K562 (cell line): ENCODE measurements at regions not wholly inside any gene's neighbourhood (a gene's known extent, or its start where the extent isn't known, plus 50 kb on each side); places are given as distances from the start of the nearest gene placed in this dataset.

ENCODE experiments used
- ATAC-seq: fragments of 200-7000 bp; cut with Tn5 transposase; 3 replicates; pipeline ENCODE4 v1.9.1; 2020; ENCODE audit warnings: moderate library complexity
- BruUV-seq: library from RNA; stranded (reverse); fragments of 400-500 nt; replicated peaks from 2 replicates; lab custom pipeline; 2021; lab: Mats Ljungman, UMichigan
- CTCF ChIA-PET: fragments of 300-600 bp; formaldehyde crosslinking; extraction: SDS; loops from one replicate; lab custom pipeline; 2021; ENCODE audit warnings: low intra/inter-chr PET ratio; lab: Yijun Ruan, JAX
- POLR2A ChIA-PET: fragments of 300-600, 350-650 bp; sonication (Branson Sonifier 250); formaldehyde crosslinking; extraction: SDS; loops from one replicate; lab custom pipeline; 2021; ENCODE audit warnings: antibody characterized with exemption, inconsistent platforms; lab: Yijun Ruan, JAX
- DNase-seq, 4 experiments: peaks; one replicate each; pipeline versions ENCODE4 v3.0.0 to v3.0.0-alpha.2; 2011 to 2018; ENCODE audit warnings: low spot score in 3 of 4, mixed read lengths in 3 of 4; ENCODE audit errors: extremely low read depth in 1 of 4
- FAIRE-seq: peaks from 2 replicates; lab custom pipeline; 2011; peaks lifted over from hg19 to GRCh38; lab: Jason Lieb, UNC
- H2AFZ ChIP-seq: 2 replicates; pipeline ENCODE4 v1.6.0; 2011; ENCODE audit warnings: low read depth, low read length, control low read depth, inconsistent platforms
- H3K27ac ChIP-seq: fragments of 200-600 bp; 3 replicates; pipeline ENCODE4 v1.8.0; 2011; ENCODE audit warnings: low read depth, mild to moderate bottlenecking, control low read depth, inconsistent platforms, low read length, moderate library complexity, mixed read lengths; ENCODE audit errors: extremely low read depth
- H3K27me3 ChIP-seq, 2 experiments: fragments of 300-600 bp in 1 of 2; 2 replicates in 1 of 2; 3 replicates in 1 of 2; pipeline versions ENCODE4 v1.6.0 to v1.8.0; 2011; ENCODE audit warnings: inconsistent platforms in 2 of 2, low read length in 2 of 2, mild to moderate bottlenecking in 1 of 2, mixed read lengths in 1 of 2, moderate library complexity in 1 of 2; ENCODE audit not compliant: control insufficient read depth in 2 of 2, insufficient read depth in 2 of 2
- H3K36me3 ChIP-seq: fragments of 300-600 bp; 3 replicates; pipeline ENCODE4 v1.8.0; 2011; ENCODE audit warnings: mild to moderate bottlenecking, low read length, inconsistent platforms; ENCODE audit not compliant: control insufficient read depth, insufficient read depth
- H3K4me1 ChIP-seq, 2 experiments: fragments of 200-600 bp in 1 of 2; replicated peaks in 1 of 2; 2 replicates in 1 of 2; 3 replicates in 1 of 2; pipeline versions ENCODE4 v1.5.1 to v1.8.0; 2011; ENCODE audit warnings: inconsistent platforms in 2 of 2, low read length in 2 of 2, mild to moderate bottlenecking in 1 of 2, mixed read lengths in 1 of 2, moderate library complexity in 1 of 2; ENCODE audit not compliant: control insufficient read depth in 2 of 2, insufficient read depth in 2 of 2
- H3K4me2 ChIP-seq: 2 replicates; pipeline ENCODE4 v1.6.1; 2011; ENCODE audit warnings: low read length, control low read depth, inconsistent platforms, mixed read lengths; ENCODE audit not compliant: insufficient read depth
- H3K4me3 ChIP-seq: fragments of 200-600 bp; sonication (generic), shearing (Covaris generic); 2 replicates; pipeline ENCODE4 v1.5.1; 2016; ENCODE audit warnings: control low read depth, inconsistent platforms
- H3K79me2 ChIP-seq: fragments of 200-600 bp; 3 replicates; pipeline ENCODE4 v1.8.0; 2011; ENCODE audit warnings: low read length, inconsistent platforms; ENCODE audit not compliant: control insufficient read depth, insufficient read depth
- H3K9ac ChIP-seq, 2 experiments: 2 replicates each; pipeline versions ENCODE4 v1.6.0 to v1.6.1; 2011; ENCODE audit warnings: low read depth in 2 of 2, low read length in 2 of 2, control low read depth in 1 of 2, inconsistent platforms in 1 of 2, mild to moderate bottlenecking in 1 of 2, mixed read lengths in 1 of 2; ENCODE audit not compliant: insufficient read depth in 1 of 2
- H3K9me1 ChIP-seq: one replicate; pipeline ENCODE4 v1.6.0; 2011; ENCODE audit warnings: inconsistent platforms, mild to moderate bottlenecking, low read length, moderate library complexity; ENCODE audit not compliant: control insufficient read depth, insufficient read depth
- H3K9me3 ChIP-seq: replicated peaks from 2 replicates; pipeline ENCODE4 v1.5.1; 2011; ENCODE audit warnings: low read depth, low read length, inconsistent platforms; ENCODE audit not compliant: control insufficient read depth, insufficient read depth
- H4K20me1 ChIP-seq: replicated peaks from 2 replicates; pipeline ENCODE4 v1.6.1; 2011; ENCODE audit warnings: low read length, inconsistent platforms, mixed read lengths; ENCODE audit not compliant: control insufficient read depth, insufficient read depth
- BCOR ChIP-seq: fragments of 450-650 bp; IDR thresholded peaks from 2 replicates; pipeline ENCODE4 v1.6.1; 2016
- BRD9 ChIP-seq: fragments of 450-650 bp; IDR thresholded peaks from 2 replicates; pipeline ENCODE4 v1.6.1; 2018; ENCODE audit warnings: low read depth; ENCODE audit not compliant: partially characterized antibody
- CREB1 ChIP-seq, 2 experiments: sonication (generic) in 1 of 2; formaldehyde crosslinking in 1 of 2; IDR thresholded peaks; 2 replicates each; pipeline versions ENCODE4 v1.6.1 to v1.8.0; 2012 to 2022; ENCODE audit warnings: inconsistent platforms in 1 of 2, mild to moderate bottlenecking in 1 of 2, missing genetic modification reagents in 1 of 2, moderate library complexity in 1 of 2
- KLF1 ChIP-seq: fragments of 450-650 bp; IDR thresholded peaks from 2 replicates; pipeline ENCODE4 v1.6.1; 2016; ENCODE audit warnings: missing genetic modification characterization, missing compliant biosample characterization
- PATZ1 ChIP-seq: fragments of 250-450 bp; sonication (Bioruptor Pico); IDR thresholded peaks from 2 replicates; pipeline ENCODE4 v1.5.0; 2020; ENCODE audit warnings: mild to moderate bottlenecking, borderline replicate concordance
- WGBS: fragments of 100-300 bp; shearing (Covaris generic); methylation state at CpG from one replicate; pipeline ENCODE4 v1.1.6; 2016; ENCODE audit warnings: low coverage, mixed read lengths; ENCODE audit not compliant: insufficient coverage; ENCODE audit errors: missing lambda C conversion rate; 5-methylcytosine and 5-hydroxymethylcytosine counted together
- in situ Hi-C: fragments of 300-500 bp; cut with MboI; formaldehyde crosslinking; loops from 4 replicates; pipeline ENCODE4 v1.15.0; 2018; ENCODE audit warnings: inconsistent platforms, mixed read lengths
- intact Hi-C: fragments of 100-400 bp; cut with micrococcal nuclease; formaldehyde crosslinking; loops from 2 replicates; pipeline ENCODE4 v1.14.2; 2022

GRCh38 chr2:204037286-204037685 is 100.7 kb downstream of the ICOS start:
- H3K9me3 ChIP-seq: no peaks in the 10 kb centered on the region
- H3K4me2 ChIP-seq: no peak overlapping the region
- no peak overlapping the region for H2AFZ ChIP-seq
- FAIRE-seq (no peak), DNase-seq (no peak), ATAC-seq (no peak)
- H3K79me2 ChIP-seq: no peaks in the 10 kb centered on the region
- no peak for TF ChIP-seq KLF1 (tag)
- TF ChIP-seq BRD9: no peak
- no peak for TF ChIP-seq BCOR
- no peak for TF ChIP-seq PATZ1 (CRISPR knock-in tag)
- no peak for TF ChIP-seq CREB1 (IDR thresholded peaks at IDR 0.05)
- TF ChIP-seq CREB1 (CRISPR knock-in tag; IDR thresholded peaks at IDR 0.05): no peak
- no peaks in the 10 kb centered on the region for H3K27me3 ChIP-seq
- no peaks in the 10 kb centered on the region for H3K36me3 ChIP-seq
- H4K20me1 ChIP-seq: no peaks in the 10 kb centered on the region
- no TSS peak for BruUV-seq
- CTCF ChIA-PET: no interaction called here
- no peak overlapping the region for H3K9ac ChIP-seq
- POLR2A ChIA-PET: interaction anchor here (0.6 kb wide), 1 partner anchor 10 kb away, joined by 4 read pairs; no protein-coding TSS in a partner anchor
- 0% methylated on average over 2 of the region's 2 CpGs for WGBS
- no peak overlapping the region for H3K27ac ChIP-seq
- no peaks in the 10 kb centered on the region for H3K4me1 ChIP-seq
- in situ Hi-C loops (no loop called here), intact Hi-C loops (no loop called here)
- H3K9me1 ChIP-seq: no peaks in the 10 kb centered on the region
- H3K4me3 ChIP-seq: no peak overlapping the region
